Hepatocyte (in vitro differentiated cells): ENCODE measurements at regions not wholly inside any gene's neighbourhood (a gene's known extent, or its start where the extent isn't known, plus 50 kb on each side); places are given as distances from the start of the nearest gene placed in this dataset.

Experiments used
- DNase-seq: peaks from one replicate; pipeline ENCODE4 v3.0.0-alpha.2; 2016; ENCODE audit warnings: low spot score
- H2AFZ ChIP-seq: fragments of 200-600 bp; sonication (generic); 2 replicates; pipeline ENCODE4 v1.6.0; 2016; ENCODE audit warnings: antibody characterized with exemption, mild to moderate bottlenecking
- H3K27ac ChIP-seq: fragments of 200-600 bp; sonication (generic); 2 replicates; pipeline ENCODE4 v1.5.1; 2016; ENCODE audit warnings: mild to moderate bottlenecking
- H3K27me3 ChIP-seq: fragments of 200-600 bp; sonication (generic); 2 replicates; pipeline ENCODE4 v1.6.1; 2016
- H3K36me3 ChIP-seq: fragments of 200-600 bp; sonication (generic); replicated peaks from 2 replicates; pipeline ENCODE4 v1.5.1; 2016; ENCODE audit warnings: low read depth; ENCODE audit not compliant: insufficient read depth
- H3K4me1 ChIP-seq: fragments of 200-600 bp; sonication (generic); 2 replicates; pipeline ENCODE4 v1.5.1; 2016; ENCODE audit warnings: mild to moderate bottlenecking, moderate library complexity; ENCODE audit not compliant: insufficient read depth
- H3K4me2 ChIP-seq: fragments of 200-600 bp; sonication (generic); 2 replicates; pipeline ENCODE4 v1.6.0; 2016
- H3K4me3 ChIP-seq: fragments of 200-600 bp; sonication (generic); 2 replicates; pipeline ENCODE4 v1.5.1; 2016; ENCODE audit warnings: mild to moderate bottlenecking
- H3K79me2 ChIP-seq: fragments of 200-600 bp; sonication (generic); 2 replicates; pipeline ENCODE4 v1.6.0; 2017; ENCODE audit warnings: mild to moderate bottlenecking
- H3K9me2 ChIP-seq: fragments of 200-600 bp; sonication (generic); replicated peaks from 2 replicates; pipeline ENCODE4 v1.6.0; 2017; ENCODE audit warnings: mild to moderate bottlenecking; ENCODE audit not compliant: insufficient read depth
- H3K9me3 ChIP-seq: fragments of 200-600 bp; sonication (generic); 2 replicates; pipeline ENCODE4 v1.5.1; 2016; ENCODE audit warnings: low read depth, mild to moderate bottlenecking
- H4K20me1 ChIP-seq: fragments of 200-600 bp; sonication (generic); 2 replicates; pipeline ENCODE4 v1.6.0; 2016; ENCODE audit warnings: mild to moderate bottlenecking; ENCODE audit not compliant: insufficient read depth, poor library complexity, severe bottlenecking
- CTCF ChIP-seq: fragments of 200-600 bp; sonication (generic); IDR thresholded peaks from 2 replicates; pipeline ENCODE4 v1.5.1; 2016; ENCODE audit warnings: antibody characterized with exemption, mild to moderate bottlenecking; ENCODE audit not compliant: poor library complexity
- EZH2 ChIP-seq: fragments of 200-600 bp; sonication (generic); IDR thresholded peaks from 2 replicates; pipeline ENCODE4 v1.6.1; 2016; ENCODE audit warnings: antibody characterized with exemption, mild to moderate bottlenecking, borderline replicate concordance
- EZH2phosphoT487 ChIP-seq: fragments of 200-600 bp; sonication (generic); IDR thresholded peaks from one replicate; pipeline ENCODE4 v1.6.1; 2018; ENCODE audit warnings: antibody characterized with exemption, mild to moderate bottlenecking, low read depth, moderate library complexity; ENCODE audit not compliant: unreplicated experiment, severe bottlenecking
- WGBS: methylation state at CpG from one replicate; pipeline ENCODE4 v1.1.6; 2016; ENCODE audit warnings: low lambda C conversion rate; ENCODE audit errors: missing lambda C conversion rate; 5-methylcytosine and 5-hydroxymethylcytosine counted together

- H3K4me2 ChIP-seq = no peak overlapping the region
- no peaks in the 10 kb centered on the region for H3K79me2 ChIP-seq
- no peak for DNase-seq
- H2AFZ ChIP-seq = no peak overlapping the region
- no peaks in the 10 kb centered on the region for H4K20me1 ChIP-seq
- no peaks in the 10 kb centered on the region for H3K27me3 ChIP-seq
- no peaks in the 10 kb centered on the region for H3K36me3 ChIP-seq
- WGBS = 69% methylated on average over 2 of the region's 2 CpGs
- H3K9me3 ChIP-seq = no peaks in the 10 kb centered on the region
- H3K9me2 ChIP-seq = no peaks in the 10 kb centered on the region
- no peak overlapping the region for H3K4me3 ChIP-seq
- peak overlapping the region; percentile 4 for H3K27ac ChIP-seq
- TF ChIP-seq EZH2phosphoT487 (no peak), CTCF (no peak), EZH2 (no peak)
- H3K4me1 ChIP-seq = peaks cover 25% of the 10 kb centered on the region
Observed at GRCh38 chr2:143955401-143956065, 564.4 kb downstream of the ZEB2 start.

GRCh38 chr2:143954844-143955243 lies 565.1 kb downstream of the ZEB2 start:
- Histone ChIP-seq H3K4me3 (no peak overlapping the region), H4K20me1 (no peaks in the 10 kb centered on the region), H3K36me3 (no peaks in the 10 kb centered on the region), H3K79me2 (no peaks in the 10 kb centered on the region), H3K4me2 (no peak overlapping the region), H3K9me2 (no peaks in the 10 kb centered on the region), H3K27ac (no peak overlapping the region), H3K27me3 (no peaks in the 10 kb centered on the region), H3K4me1 (peaks cover 25% of the 10 kb centered on the region), H3K9me3 (no peaks in the 10 kb centered on the region), H2AFZ (no peak overlapping the region)
- WGBS = 96% methylated on average over 2 of the region's 2 CpGs
- no peak for DNase-seq
- TF ChIP-seq EZH2 (no peak), CTCF (no peak), EZH2phosphoT487 (no peak)

GRCh38 chr2:143954186-143954585 lies 565.7 kb downstream of the ZEB2 start:
- no peak for TF ChIP-seq CTCF
- TF ChIP-seq EZH2 = no peak
- TF ChIP-seq EZH2phosphoT487 = no peak
- Histone ChIP-seq H2AFZ (no peak overlapping the region), H3K36me3 (no peaks in the 10 kb centered on the region), H3K4me3 (no peak overlapping the region), H3K4me2 (no peak overlapping the region), H3K27ac (no peak overlapping the region), H3K4me1 (peaks cover 25% of the 10 kb centered on the region), H3K27me3 (no peaks in the 10 kb centered on the region), H3K9me2 (no peaks in the 10 kb centered on the region), H3K9me3 (no peaks in the 10 kb centered on the region), H4K20me1 (no peaks in the 10 kb centered on the region), H3K79me2 (no peaks in the 10 kb centered on the region)
- WGBS = 85% methylated on average over 4 of the region's 4 CpGs
- DNase-seq = no peak
